Activated T-cell treated with anti-CD3 and anti-CD28 coated beads, Interleukin-2, amount 50 U/mL, for 24 hours (primary cell): ENCODE measurements at regions not wholly inside any gene's neighbourhood (a gene's known extent, or its start where the extent isn't known, plus 50 kb on each side); places are given as distances from the start of the nearest gene placed in this dataset.

Source experiments
- DNase-seq: peaks from one replicate; pipeline ENCODE4 v3.0.0-alpha.2; 2020
- H3K27ac Mint-ChIP-seq: 2 replicates; pipeline ENCODE4 v1.8.0; 2020; ENCODE audit warnings: mild to moderate bottlenecking, mixed read lengths
- H3K27me3 Mint-ChIP-seq: 2 replicates; pipeline ENCODE4 v1.8.0; 2020; ENCODE audit warnings: mixed read lengths
- H3K36me3 Mint-ChIP-seq: 2 replicates; pipeline ENCODE4 v1.8.0; 2020; ENCODE audit warnings: low read depth, mixed read lengths
- H3K4me1 Mint-ChIP-seq: 2 replicates; pipeline ENCODE4 v1.8.0; 2020; ENCODE audit warnings: low read depth, mixed read lengths
- H3K4me3 Mint-ChIP-seq: 2 replicates; pipeline ENCODE4 v1.8.0; 2020; ENCODE audit warnings: mild to moderate bottlenecking, moderate library complexity, mixed read lengths
- H3K9me3 Mint-ChIP-seq: 2 replicates; pipeline ENCODE4 v1.8.0; 2020; ENCODE audit warnings: mixed read lengths

GRCh38 chr4:140246216-140246615 is 92.2 kb upstream of the MAML3 start:
- DNase-seq, result no peak
- H3K4me3 Mint-ChIP-seq, result no peak overlapping the region
- no peaks in the 10 kb centered on the region for H3K9me3 Mint-ChIP-seq
- no peaks in the 10 kb centered on the region for H3K36me3 Mint-ChIP-seq
- peaks cover 27% of the 10 kb centered on the region for H3K4me1 Mint-ChIP-seq
- H3K27me3 Mint-ChIP-seq, result peaks cover 3% of the 10 kb centered on the region
- H3K27ac Mint-ChIP-seq, result no peak overlapping the region

- Mint-ChIP-seq H3K4me1 (peaks cover 21% of the 10 kb centered on the region), H3K27me3 (no peaks in the 10 kb centered on the region), H3K27ac (no peak overlapping the region), H3K9me3 (no peaks in the 10 kb centered on the region), H3K4me3 (no peak overlapping the region), H3K36me3 (no peaks in the 10 kb centered on the region)
- DNase-seq, result no peak
These were observed 90.3 kb upstream of the MAML3 start for GRCh38 chr4:140244328-140244727.

- peak; percentile 41 for DNase-seq
- Mint-ChIP-seq H3K4me1 (peaks cover 21% of the 10 kb centered on the region), H3K27ac (peak overlapping the region; percentile 56), H3K36me3 (no peaks in the 10 kb centered on the region), H3K4me3 (peak overlapping the region; percentile 26), H3K9me3 (no peaks in the 10 kb centered on the region), H3K27me3 (no peaks in the 10 kb centered on the region)
These were observed 89.3 kb upstream of the MAML3 start for GRCh38 chr4:140243278-140243753.

GRCh38 chr4:140242357-140243277 is 88.6 kb upstream of the MAML3 start:
- Mint-ChIP-seq H3K36me3 (no peaks in the 10 kb centered on the region), H3K27ac (no peak overlapping the region), H3K4me3 (peak overlapping the region; percentile 26), H3K4me1 (peaks cover 21% of the 10 kb centered on the region), H3K27me3 (peaks cover 2% of the 10 kb centered on the region), H3K9me3 (no peaks in the 10 kb centered on the region)
- no peak for DNase-seq

GRCh38 chr4:140240237-140240636 is 86.3 kb upstream of the MAML3 start:
- no peak overlapping the region for H3K4me3 Mint-ChIP-seq
- H3K36me3 Mint-ChIP-seq, result no peaks in the 10 kb centered on the region
- peaks cover 26% of the 10 kb centered on the region for H3K4me1 Mint-ChIP-seq
- peaks cover 2% of the 10 kb centered on the region for H3K27me3 Mint-ChIP-seq
- no peak overlapping the region for H3K27ac Mint-ChIP-seq
- no peaks in the 10 kb centered on the region for H3K9me3 Mint-ChIP-seq
- no peak for DNase-seq

- no peak overlapping the region for H3K27ac Mint-ChIP-seq
- peaks cover 2% of the 10 kb centered on the region for H3K27me3 Mint-ChIP-seq
- H3K9me3 Mint-ChIP-seq, result no peaks in the 10 kb centered on the region
- DNase-seq, result no peak
- H3K36me3 Mint-ChIP-seq, result no peaks in the 10 kb centered on the region
- peaks cover 34% of the 10 kb centered on the region for H3K4me1 Mint-ChIP-seq
- no peak overlapping the region for H3K4me3 Mint-ChIP-seq
These were observed 85.3 kb upstream of the MAML3 start for GRCh38 chr4:140239311-140239710.

- H3K27ac Mint-ChIP-seq, result no peak overlapping the region
- H3K9me3 Mint-ChIP-seq, result no peaks in the 10 kb centered on the region
- peaks cover 2% of the 10 kb centered on the region for H3K27me3 Mint-ChIP-seq
- H3K4me3 Mint-ChIP-seq, result no peak overlapping the region
- DNase-seq, result no peak
- no peaks in the 10 kb centered on the region for H3K36me3 Mint-ChIP-seq
- H3K4me1 Mint-ChIP-seq, result peaks cover 37% of the 10 kb centered on the region
These were observed 84.5 kb upstream of the MAML3 start for GRCh38 chr4:140238351-140239056.

- DNase-seq, result no peak
- H3K9me3 Mint-ChIP-seq, result no peaks in the 10 kb centered on the region
- no peaks in the 10 kb centered on the region for H3K36me3 Mint-ChIP-seq
- H3K4me3 Mint-ChIP-seq, result no peak overlapping the region
- no peak overlapping the region for H3K27ac Mint-ChIP-seq
- H3K27me3 Mint-ChIP-seq, result peaks cover 2% of the 10 kb centered on the region
- H3K4me1 Mint-ChIP-seq, result peaks cover 31% of the 10 kb centered on the region
These were observed 83.8 kb upstream of the MAML3 start for GRCh38 chr4:140237616-140238350.

GRCh38 chr4:140236654-140237169 is 82.7 kb upstream of the MAML3 start:
- no peak overlapping the region for H3K4me3 Mint-ChIP-seq
- peaks cover 2% of the 10 kb centered on the region for H3K27me3 Mint-ChIP-seq
- H3K9me3 Mint-ChIP-seq, result no peaks in the 10 kb centered on the region
- H3K27ac Mint-ChIP-seq, result no peak overlapping the region
- H3K4me1 Mint-ChIP-seq, result peaks cover 22% of the 10 kb centered on the region
- no peak for DNase-seq
- no peaks in the 10 kb centered on the region for H3K36me3 Mint-ChIP-seq

GRCh38 chr4:140234697-140235060 is 80.7 kb upstream of the MAML3 start:
- Mint-ChIP-seq H3K9me3 (no peaks in the 10 kb centered on the region), H3K4me1 (peaks cover 22% of the 10 kb centered on the region), H3K4me3 (peak overlapping the region; percentile 27), H3K27ac (peak overlapping the region; percentile 90), H3K27me3 (peaks cover 5% of the 10 kb centered on the region), H3K36me3 (no peaks in the 10 kb centered on the region)
- DNase-seq, result no peak

- H3K36me3 Mint-ChIP-seq, result no peaks in the 10 kb centered on the region
- peaks cover 22% of the 10 kb centered on the region for H3K4me1 Mint-ChIP-seq
- H3K9me3 Mint-ChIP-seq, result no peaks in the 10 kb centered on the region
- H3K27me3 Mint-ChIP-seq, result peaks cover 6% of the 10 kb centered on the region
- DNase-seq, result no peak
- peak overlapping the region; percentile 27 for H3K4me3 Mint-ChIP-seq
- peak overlapping the region; percentile 90 for H3K27ac Mint-ChIP-seq
These were observed 80.1 kb upstream of the MAML3 start for GRCh38 chr4:140233791-140234696.

GRCh38 chr4:140229881-140230280 is 75.9 kb upstream of the MAML3 start:
- Mint-ChIP-seq H3K4me3 (no peak overlapping the region), H3K4me1 (peaks cover 15% of the 10 kb centered on the region), H3K9me3 (no peaks in the 10 kb centered on the region), H3K36me3 (no peaks in the 10 kb centered on the region), H3K27me3 (peaks cover 4% of the 10 kb centered on the region), H3K27ac (no peak overlapping the region)
- no peak for DNase-seq

GRCh38 chr4:140227286-140227685 is 73.3 kb upstream of the MAML3 start:
- Mint-ChIP-seq H3K36me3 (no peaks in the 10 kb centered on the region), H3K27me3 (peaks cover 4% of the 10 kb centered on the region)

More at GRCh38 chr4:140227286-140227685, 73.3 kb upstream of the MAML3 start:
- H3K4me1 Mint-ChIP-seq, result no peaks in the 10 kb centered on the region
- no peaks in the 10 kb centered on the region for H3K9me3 Mint-ChIP-seq
- H3K27ac Mint-ChIP-seq, result no peak overlapping the region
- H3K4me3 Mint-ChIP-seq, result no peak overlapping the region
- DNase-seq, result no peak
